HEK293 (cell line): ENCODE measurements at regions not wholly inside any gene's neighbourhood (a gene's known extent, or its start where the extent isn't known, plus 50 kb on each side); places are given as distances from the start of the nearest gene placed in this dataset.

Experiments
- CTCF ChIA-PET: fragments of 350-600 bp; formaldehyde crosslinking; extraction: SDS; loops from one replicate; lab custom pipeline; 2021; ENCODE audit warnings: antibody characterized with exemption; lab: Yijun Ruan, JAX
- POLR2A ChIA-PET: fragments of 300-600 bp; formaldehyde crosslinking; extraction: SDS; loops from one replicate; lab custom pipeline; 2020; ENCODE audit warnings: antibody characterized with exemption, inconsistent platforms; lab: Yijun Ruan, JAX
- H3K27ac ChIP-seq: fragments of 200-500 bp; sonication (Bioruptor generic); 2 replicates; pipeline ENCODE4 v1.5.1; 2014; ENCODE audit warnings: low read depth, low read length, control low read depth, inconsistent platforms; ENCODE audit errors: extremely low read depth
- H3K36me3 ChIP-seq, 2 experiments: fragments of 200-500 bp in 1 of 2; sonication (Bioruptor generic) in 1 of 2; 1 replicate in 1 of 2; 2 replicates in 1 of 2; pipeline ENCODE4 v1.5.1; 2014 to 2017; ENCODE audit warnings: inconsistent platforms in 2 of 2, low read length in 2 of 2; ENCODE audit not compliant: control insufficient read depth in 2 of 2, insufficient read depth in 1 of 2
- H3K4me1 ChIP-seq: fragments of 200-500 bp; sonication (Bioruptor generic); 2 replicates; pipeline ENCODE4 v1.5.1; 2014; ENCODE audit warnings: mild to moderate bottlenecking, low read length, inconsistent platforms; ENCODE audit not compliant: control insufficient read depth, insufficient read depth
- H3K4me3 ChIP-seq: 2 replicates; pipeline ENCODE4 v1.5.1; 2011; ENCODE audit warnings: low read depth, mild to moderate bottlenecking, control low read depth, low read length, moderate library complexity
- H3K9me3 ChIP-seq: fragments of 200-500 bp; sonication (Bioruptor generic); 2 replicates; pipeline ENCODE4 v1.5.1; 2014; ENCODE audit warnings: low read depth, low read length, inconsistent platforms; ENCODE audit not compliant: control insufficient read depth, insufficient read depth
- BCL11A ChIP-seq: fragments of 450-650 bp; formaldehyde crosslinking; IDR thresholded peaks from 2 replicates; pipeline ENCODE4 v1.5.1; 2016; ENCODE audit warnings: low read depth, missing biosample characterization, missing genetic modification characterization
- KLF16 ChIP-seq: fragments of 450-650 bp; formaldehyde crosslinking; IDR thresholded peaks from 2 replicates; pipeline ENCODE4 v1.5.1; 2017; ENCODE audit warnings: missing biosample characterization, missing genetic modification characterization
- KLF9 ChIP-seq: fragments of 450-650 bp; formaldehyde crosslinking; IDR thresholded peaks from 2 replicates; pipeline ENCODE4 v1.5.1; 2016; ENCODE audit warnings: missing biosample characterization, missing genetic modification characterization, low read depth
- REST ChIP-seq: fragments of 450-650 bp; formaldehyde crosslinking; IDR thresholded peaks from 2 replicates; pipeline ENCODE4 v1.5.1; 2016; ENCODE audit warnings: missing biosample characterization, missing genetic modification characterization
- SP2 ChIP-seq: fragments of 450-650 bp; formaldehyde crosslinking; IDR thresholded peaks from 2 replicates; pipeline ENCODE4 v1.5.1; 2016; ENCODE audit warnings: missing biosample characterization, missing genetic modification characterization
- SP7 ChIP-seq: fragments of 450-650 bp; formaldehyde crosslinking; IDR thresholded peaks from 2 replicates; pipeline ENCODE4 v1.5.1; 2016; ENCODE audit warnings: missing biosample characterization, missing genetic modification characterization
- ZBTB20 ChIP-seq: fragments of 450-650 bp; formaldehyde crosslinking; IDR thresholded peaks from 2 replicates; pipeline ENCODE4 v1.5.1; 2016; ENCODE audit warnings: missing biosample characterization, missing genetic modification characterization
- ZFP3 ChIP-seq: fragments of 450-650 bp; formaldehyde crosslinking; IDR thresholded peaks from 2 replicates; pipeline ENCODE4 v1.5.1; 2016; ENCODE audit warnings: low read depth, missing biosample characterization, missing genetic modification characterization
- ZIC2 ChIP-seq: fragments of 450-650 bp; formaldehyde crosslinking; IDR thresholded peaks from 2 replicates; pipeline ENCODE4 v1.5.1; 2016; ENCODE audit warnings: missing biosample characterization, missing genetic modification characterization
- ZNF112 ChIP-seq: fragments of 450-650 bp; formaldehyde crosslinking; IDR thresholded peaks from 2 replicates; pipeline ENCODE4 v1.5.0; 2017; ENCODE audit warnings: missing biosample characterization, missing genetic modification characterization
- ZNF18 ChIP-seq: fragments of 450-650 bp; formaldehyde crosslinking; IDR thresholded peaks from 2 replicates; pipeline ENCODE4 v1.5.1; 2016; ENCODE audit warnings: missing biosample characterization, missing genetic modification characterization
- ZNF23 ChIP-seq: fragments of 450-650 bp; formaldehyde crosslinking; IDR thresholded peaks from 2 replicates; pipeline ENCODE4 v1.5.1; 2016; ENCODE audit warnings: missing biosample characterization, missing genetic modification characterization, borderline replicate concordance
- ZNF354C ChIP-seq: fragments of 450-650 bp; formaldehyde crosslinking; IDR thresholded peaks from 2 replicates; pipeline ENCODE4 v1.5.1; 2016; ENCODE audit warnings: missing biosample characterization, missing genetic modification characterization, low read depth, borderline replicate concordance
- ZNF362 ChIP-seq: fragments of 450-650 bp; formaldehyde crosslinking; IDR thresholded peaks from 2 replicates; pipeline ENCODE4 v1.5.1; 2016; ENCODE audit warnings: missing biosample characterization, missing genetic modification characterization
- ZNF473 ChIP-seq: fragments of 450-650 bp; formaldehyde crosslinking; IDR thresholded peaks from 2 replicates; pipeline ENCODE4 v1.5.1; 2017; ENCODE audit warnings: missing biosample characterization, missing genetic modification characterization
- ZNF600 ChIP-seq: fragments of 450-650 bp; formaldehyde crosslinking; IDR thresholded peaks from 2 replicates; pipeline ENCODE4 v1.5.1; 2016; ENCODE audit warnings: missing biosample characterization, missing genetic modification characterization
- ZNF629 ChIP-seq: fragments of 450-650 bp; formaldehyde crosslinking; IDR thresholded peaks from 2 replicates; pipeline ENCODE4 v1.5.1; 2017; ENCODE audit warnings: missing biosample characterization, missing genetic modification characterization
- ZNF658 ChIP-seq: fragments of 450-650 bp; formaldehyde crosslinking; IDR thresholded peaks from 2 replicates; pipeline ENCODE4; 2016; ENCODE audit warnings: missing biosample characterization, missing genetic modification characterization
- ZNF768 ChIP-seq: fragments of 450-650 bp; formaldehyde crosslinking; IDR thresholded peaks from 2 replicates; pipeline ENCODE4 v1.5.1; 2018; ENCODE audit warnings: missing biosample characterization, mild to moderate bottlenecking, missing genetic modification characterization
- ZNF791 ChIP-seq: fragments of 450-650 bp; formaldehyde crosslinking; IDR thresholded peaks from 2 replicates; pipeline ENCODE4 v1.5.1; 2016; ENCODE audit warnings: missing biosample characterization, missing genetic modification characterization
- ZNF837 ChIP-seq: fragments of 450-650 bp; formaldehyde crosslinking; IDR thresholded peaks from 2 replicates; pipeline ENCODE4 v1.5.1; 2016; ENCODE audit warnings: missing biosample characterization, missing genetic modification characterization

GRCh38 chr11:116250155-116250554 lies 522.6 kb downstream of the BUD13 start:
- H3K27ac ChIP-seq: no peak overlapping the region
- ChIA-PET POLR2A (no interaction called here), CTCF (no interaction called here)
- no peaks in the 10 kb centered on the region for H3K4me1 ChIP-seq
- H3K36me3 ChIP-seq: no peaks in the 10 kb centered on the region
- H3K9me3 ChIP-seq: no peaks in the 10 kb centered on the region
- H3K4me3 ChIP-seq: no peak overlapping the region
- no peak for TF ChIP-seq ZNF837 (tag by site-specific recombination)

GRCh38 chr11:116249561-116249960 lies 523.2 kb downstream of the BUD13 start:
- no peaks in the 10 kb centered on the region for H3K4me1 ChIP-seq
- no peak overlapping the region for H3K4me3 ChIP-seq
- TF ChIP-seq ZNF791 (tag by site-specific recombination) (no peak), BCL11A (tag by site-specific recombination) (no peak), ZNF600 (tag by site-specific recombination) (no peak), ZNF473 (no peak), ZFP3 (tag by site-specific recombination) (no peak), REST (no peak), ZNF23 (tag by site-specific recombination) (no peak), ZNF354C (tag by site-specific recombination) (no peak), ZNF112 (tag by site-specific recombination) (no peak), ZNF18 (no peak), ZNF362 (tag by site-specific recombination) (no peak), ZNF768 (tag by site-specific recombination) (no peak), KLF9 (no peak), SP7 (tag by site-specific recombination) (no peak), SP2 (tag by site-specific recombination) (no peak), ZNF629 (no peak), ZNF658 (tag by site-specific recombination) (no peak), ZBTB20 (tag by site-specific recombination) (no peak), KLF16 (tag by site-specific recombination) (no peak), ZIC2 (tag by site-specific recombination) (no peak)
- no peak overlapping the region for H3K27ac ChIP-seq
- POLR2A ChIA-PET: no interaction called here
- H3K9me3 ChIP-seq: no peaks in the 10 kb centered on the region
- CTCF ChIA-PET: no interaction called here
- no peaks in the 10 kb centered on the region for H3K36me3 ChIP-seq
